T-helper 22 cell (primary cell): ENCODE measurements at regions not wholly inside any gene's neighbourhood (a gene's known extent, or its start where the extent isn't known, plus 50 kb on each side); places are given as distances from the start of the nearest gene placed in this dataset.

Experiments used
- DNase-seq: peaks from one replicate; pipeline ENCODE4 v3.0.0-alpha.2; 2020; ENCODE audit warnings: low read depth

GRCh38 chr16:80041410-80041809 lies 440.9 kb upstream of the MAF start:
- DNase-seq, result no peak

- no peak for DNase-seq
Observed at GRCh38 chr16:80040814-80041213, 440.3 kb upstream of the MAF start.

DNA sequence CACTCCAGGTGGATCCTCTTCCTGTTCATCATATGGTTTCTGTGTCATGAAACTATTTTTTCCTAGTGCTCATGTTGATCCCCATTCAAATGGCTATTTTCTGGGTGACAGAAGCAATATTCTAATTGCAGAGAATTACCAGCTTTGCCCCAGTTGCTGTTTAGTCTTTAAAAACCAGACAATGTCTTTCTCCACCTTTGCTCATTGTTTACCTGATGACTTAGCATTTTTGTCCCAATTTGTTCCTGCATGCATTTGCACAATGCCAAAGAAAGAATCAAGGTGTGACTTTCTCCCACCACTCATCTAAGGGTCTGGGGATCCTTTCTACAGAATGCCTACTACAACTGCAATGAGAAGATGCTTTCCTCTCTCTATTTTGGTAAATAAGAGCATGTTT lies 439.9 kb upstream of the MAF start:
- no peak for DNase-seq

GRCh38 chr16:80039777-80040176 lies 439.2 kb upstream of the MAF start:
- DNase-seq, result no peak

- DNase-seq, result no peak
Observed at GRCh38 chr16:80038566-80038965, 438.0 kb upstream of the MAF start.

DNA sequence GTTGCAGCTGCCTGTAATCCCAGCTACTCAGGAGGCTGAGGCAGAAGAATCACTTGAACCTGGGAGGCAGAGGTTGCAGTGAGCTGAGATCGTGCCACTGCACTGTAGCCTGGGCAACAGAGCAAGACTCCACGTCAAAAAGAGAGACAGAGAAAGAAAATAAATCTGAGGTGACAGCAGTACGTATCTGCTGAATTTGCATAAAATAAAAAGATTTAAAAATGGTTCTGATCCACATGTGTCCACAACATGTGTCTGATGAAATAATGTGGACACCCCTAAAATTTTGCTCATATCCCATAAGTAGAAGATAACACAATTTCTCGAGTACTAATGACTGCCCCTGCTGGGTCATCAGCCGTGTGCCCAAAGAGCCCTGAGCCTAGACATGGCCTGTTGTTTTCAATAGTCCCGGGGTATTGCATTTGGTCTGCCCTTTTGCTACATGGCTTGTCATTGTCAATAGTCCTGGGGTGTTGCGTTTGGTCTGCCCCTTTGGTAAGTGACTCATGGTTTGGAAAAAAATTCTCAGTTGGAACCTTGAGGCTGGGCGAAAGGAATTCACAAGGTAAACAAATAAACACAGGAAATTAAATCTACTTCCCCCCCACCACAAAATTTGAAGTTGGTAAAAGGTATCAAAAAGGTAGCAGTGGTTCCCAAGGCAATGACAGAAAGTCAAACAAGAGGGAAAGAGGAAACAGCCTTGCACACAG lies 434.6 kb upstream of the MAF start:
- DNase-seq, result no peak

- no peak for DNase-seq
Observed at GRCh38 chr16:80034469-80034826, 433.9 kb upstream of the MAF start.

DNA sequence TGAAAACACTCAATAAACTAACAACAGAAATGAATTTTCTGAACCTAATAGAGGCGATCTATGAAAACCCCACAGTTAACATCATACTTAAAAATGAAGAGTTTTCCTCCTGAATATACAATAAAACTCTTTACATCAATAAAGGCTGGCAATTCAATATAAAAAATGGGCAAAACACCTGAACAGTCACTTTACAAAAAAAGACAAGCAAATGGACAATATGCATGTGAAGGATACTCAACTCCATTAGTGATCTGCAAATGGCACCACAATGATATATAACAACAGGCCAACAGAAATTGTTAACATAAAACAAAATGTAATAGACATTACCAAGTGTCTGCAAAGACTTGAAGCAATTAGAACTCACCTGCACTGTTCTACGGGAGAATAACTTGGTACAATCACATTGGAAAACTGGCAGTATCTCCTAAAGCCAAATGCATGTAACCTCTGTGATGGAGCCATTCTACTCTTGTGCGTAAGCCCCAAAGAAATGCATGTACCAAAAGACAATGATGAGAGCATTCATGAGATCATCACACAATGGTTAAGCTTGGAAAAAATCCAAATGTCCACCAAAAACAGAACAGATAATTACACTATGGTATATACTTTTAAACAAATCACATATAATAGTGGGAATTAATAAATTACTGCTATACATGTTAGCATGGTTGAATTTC lies 433.4 kb upstream of the MAF start:
- DNase-seq, result no peak

- no peak for DNase-seq
Observed at GRCh38 chr16:80029761-80030481, 429.4 kb upstream of the MAF start.

DNA sequence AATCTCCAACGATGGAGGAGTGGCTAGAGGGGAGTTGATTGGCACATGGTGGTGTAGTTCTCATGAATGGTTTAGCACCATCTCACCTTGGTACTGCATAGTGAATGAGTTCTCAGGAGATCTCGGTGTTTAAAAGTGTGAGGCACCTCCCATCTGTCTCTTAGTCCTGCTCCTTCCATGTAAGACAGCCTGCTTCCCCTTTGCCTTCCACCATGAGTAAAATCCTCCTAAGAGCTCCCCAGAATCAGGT lies 428.8 kb upstream of the MAF start:
- DNase-seq, result no peak

GRCh38 chr16:80028581-80029380 lies 428.2 kb upstream of the MAF start:
- DNase-seq, result no peak

DNA sequence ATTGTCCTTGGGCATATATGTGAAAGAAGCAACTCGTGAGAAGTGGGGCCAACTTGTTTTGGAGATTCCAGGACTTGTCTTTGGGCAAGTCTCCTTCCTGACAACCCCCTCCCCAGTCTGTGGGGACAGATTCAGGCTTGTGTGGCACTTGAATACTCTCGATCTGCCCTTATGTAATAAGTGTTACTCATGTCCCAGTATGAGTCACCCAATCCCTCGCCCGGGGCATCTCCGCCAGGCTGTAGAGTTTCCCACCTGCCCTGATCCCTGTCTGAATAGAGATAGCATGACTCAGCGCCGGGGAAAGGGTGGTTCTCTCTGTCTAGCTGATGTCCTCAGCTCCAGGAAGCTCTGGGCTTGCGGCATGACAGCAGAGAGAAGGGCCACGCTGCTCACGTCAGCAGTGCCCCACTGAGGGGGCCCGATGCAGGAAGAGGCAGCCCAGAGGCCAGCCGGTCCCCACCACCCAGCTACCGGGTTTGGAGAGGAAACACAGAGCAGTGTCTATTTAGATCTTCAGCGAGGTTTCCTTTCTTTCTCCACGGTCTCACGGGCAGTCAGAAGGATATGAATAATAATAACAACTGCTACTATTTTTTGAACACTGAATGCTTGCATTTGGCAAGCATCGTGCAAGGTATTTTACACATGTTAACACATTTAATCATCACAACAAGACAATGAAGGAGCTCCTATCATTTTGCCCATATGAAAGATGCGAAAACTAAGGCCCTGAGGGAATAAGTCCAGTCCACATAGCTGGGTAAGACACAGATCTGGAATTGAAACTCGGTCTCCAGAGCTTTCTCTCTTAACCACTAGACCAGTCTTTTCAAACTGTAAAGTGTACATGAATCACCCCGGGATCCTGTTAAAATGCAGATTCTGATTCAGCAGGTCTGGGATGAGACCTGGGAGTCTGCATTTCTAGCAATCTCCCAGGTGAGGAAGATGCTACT lies 426.7 kb upstream of the MAF start:
- DNase-seq, result peak; percentile 19

DNA sequence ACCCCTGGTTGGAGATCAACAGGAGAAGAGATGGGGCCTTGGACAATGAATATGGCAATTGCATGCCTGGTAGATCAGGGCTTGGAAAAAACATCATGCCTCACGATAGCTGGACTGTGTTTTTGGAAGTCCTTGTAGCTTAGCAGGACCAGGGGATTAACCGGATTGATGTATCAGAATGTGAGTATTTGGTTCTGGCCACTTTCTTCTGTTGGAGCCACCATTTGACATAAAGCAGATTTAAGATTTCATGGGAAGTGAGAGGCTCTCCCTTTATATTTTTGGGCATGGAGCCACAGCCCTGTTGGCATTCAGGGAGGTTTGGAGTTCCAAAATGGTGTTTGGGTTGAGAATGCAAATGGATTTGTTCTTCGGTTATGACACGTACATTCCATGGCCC lies 424.7 kb upstream of the MAF start:
- DNase-seq, result no peak

DNA sequence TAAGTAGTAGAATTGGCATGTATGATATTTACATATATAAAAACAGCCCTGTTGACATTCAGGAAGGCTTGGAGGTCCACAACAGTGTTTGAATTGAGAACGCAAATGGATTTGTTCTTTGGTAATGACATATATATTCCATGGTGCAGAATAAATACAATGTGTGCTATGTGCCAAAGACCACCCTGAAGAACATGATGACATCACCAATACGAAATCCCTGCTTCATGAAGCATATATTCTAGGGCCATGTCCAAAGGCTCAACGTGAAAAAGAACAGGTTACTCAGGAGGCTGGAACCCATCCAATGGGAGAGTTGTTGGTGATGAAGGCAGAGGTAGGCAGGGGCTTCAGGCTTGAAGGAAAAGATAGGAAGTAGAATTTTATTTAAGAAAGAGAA lies 423.9 kb upstream of the MAF start:
- no peak for DNase-seq

GRCh38 chr16:80023865-80024264 lies 423.3 kb upstream of the MAF start:
- DNase-seq, result no peak

GRCh38 chr16:80019395-80019794 lies 418.9 kb upstream of the MAF start:
- DNase-seq, result no peak

- no peak for DNase-seq
Observed at GRCh38 chr16:80018466-80018865, 417.9 kb upstream of the MAF start.

GRCh38 chr16:80016731-80017326 lies 416.3 kb upstream of the MAF start:
- DNase-seq, result no peak

GRCh38 chr16:80015566-80015965 lies 415.0 kb upstream of the MAF start:
- no peak for DNase-seq

- no peak for DNase-seq
Observed at GRCh38 chr16:80014241-80014939, 413.9 kb upstream of the MAF start.

DNA sequence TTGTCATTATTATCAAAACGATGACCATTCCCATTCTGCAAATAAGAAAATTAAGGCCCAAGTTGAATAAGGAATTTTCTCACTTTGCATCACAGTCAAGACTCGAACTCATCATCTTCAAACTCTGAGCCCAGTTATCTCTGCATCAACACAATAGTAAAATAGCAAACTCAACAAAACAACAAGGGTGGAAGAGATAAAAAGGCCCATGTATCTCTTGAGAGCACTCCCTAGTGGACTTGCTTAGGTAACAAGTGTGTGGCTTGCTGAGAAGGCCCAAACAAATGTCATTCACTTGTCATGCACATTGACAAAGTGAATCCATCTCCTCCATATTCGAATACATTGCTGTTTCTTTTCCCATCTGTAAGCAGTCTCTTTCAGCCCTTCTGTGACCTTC lies 412.0 kb upstream of the MAF start:
- DNase-seq, result no peak
